NCI-H524 (cell line): ENCODE measurements at regions not wholly inside any gene's neighbourhood (a gene's known extent, or its start where the extent isn't known, plus 50 kb on each side); places are given as distances from the start of the nearest gene placed in this dataset.

Experiments
- DNase-seq, 2 experiments: peaks; one replicate each; lab custom pipeline; 2025; lab: John Stamatoyannopoulos, UW

DNA sequence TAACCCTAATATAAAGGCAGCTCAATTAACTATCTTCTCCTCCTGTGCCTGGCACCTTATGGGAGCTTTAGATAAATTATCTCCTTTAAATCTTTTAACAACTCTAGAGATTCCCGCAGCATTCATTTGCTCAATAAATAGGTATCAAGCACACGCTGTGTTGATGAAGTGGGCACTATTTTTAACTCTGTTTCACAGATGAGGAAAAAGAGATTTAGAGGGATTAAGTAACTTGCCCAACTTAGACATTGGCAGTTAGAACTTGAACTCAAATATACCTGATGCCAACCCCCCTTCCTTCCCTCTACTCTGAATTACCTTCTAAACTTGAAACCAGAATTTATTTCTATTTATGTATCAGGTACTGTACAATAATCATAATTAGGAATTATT lies 112.4 kb downstream of the SH3TC2 start:
- no peak for DNase-seq

DNA sequence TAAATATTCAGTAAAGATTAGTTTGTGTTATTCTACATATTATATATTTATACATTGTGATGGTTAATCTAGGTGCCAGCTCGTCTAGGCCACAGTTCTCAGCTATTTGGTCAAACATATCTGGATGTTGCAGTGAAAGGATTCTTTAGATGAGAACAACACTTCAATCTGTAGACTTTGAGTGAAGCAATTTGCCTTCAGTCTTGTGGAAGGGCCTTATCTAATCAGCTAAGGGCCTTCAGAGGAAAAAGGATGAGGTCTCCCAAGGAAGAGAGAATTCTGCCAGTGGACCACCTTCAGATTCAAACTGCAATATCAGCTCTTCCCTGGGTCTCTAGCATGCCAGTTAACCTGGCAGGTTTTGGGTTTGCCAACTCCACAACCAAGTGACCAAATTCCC lies 112.0 kb downstream of the SH3TC2 start:
- no peak for DNase-seq

DNA sequence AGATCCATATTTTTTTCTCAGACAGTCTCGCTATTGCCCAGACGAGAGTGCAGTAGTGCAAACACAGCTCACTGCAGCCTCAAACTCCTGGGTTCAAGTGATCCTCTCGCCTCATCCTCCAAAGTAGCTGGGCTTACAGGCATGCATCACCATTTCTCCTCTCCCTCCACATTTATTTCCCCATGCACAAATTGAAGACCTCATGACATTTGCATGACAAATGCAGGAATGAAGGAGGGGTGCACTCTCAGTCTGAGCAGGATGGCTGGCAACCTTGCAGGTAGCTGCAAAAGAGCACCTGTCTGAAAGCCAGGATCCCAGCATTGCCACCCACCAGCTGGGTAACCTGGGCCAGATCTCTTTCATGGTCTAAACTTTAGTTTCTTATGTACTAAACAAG lies 111.2 kb downstream of the SH3TC2 start:
- no peak for DNase-seq

DNA sequence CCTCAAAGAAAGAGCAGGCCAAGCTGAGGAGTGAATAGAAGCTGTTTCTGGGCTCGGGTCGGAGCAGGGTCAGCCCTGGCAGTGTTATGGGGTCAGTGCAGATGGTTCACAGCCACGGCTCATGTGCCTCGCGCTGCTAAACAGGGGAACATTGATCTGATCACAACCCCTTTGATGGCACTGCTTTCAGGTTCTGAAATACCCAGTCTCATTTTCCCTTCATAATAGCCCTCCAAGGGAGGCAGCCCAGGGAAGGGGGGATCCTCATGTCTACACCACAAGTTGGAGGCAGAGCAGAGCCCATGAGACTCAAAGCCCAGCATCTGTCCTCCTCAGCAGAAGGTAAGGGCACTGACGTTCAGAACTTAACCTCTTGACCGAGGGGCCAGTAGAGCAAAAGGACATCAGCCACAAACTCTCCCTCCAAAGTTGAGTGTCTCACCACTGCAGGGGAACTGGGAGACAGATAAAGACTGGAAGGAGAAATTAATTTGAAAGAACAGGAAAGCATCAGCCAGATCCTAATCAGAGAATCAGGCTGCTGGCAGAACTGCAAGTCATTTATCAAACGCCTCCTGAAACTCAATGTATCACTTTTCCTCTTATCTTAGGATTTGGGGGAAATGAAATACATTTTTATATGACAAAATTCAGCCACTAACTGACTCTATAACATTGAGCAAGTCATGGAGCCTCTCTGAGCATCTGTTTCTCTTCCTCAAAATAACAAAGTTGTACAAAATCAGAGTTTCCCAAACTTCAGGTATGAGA lies 110.6 kb downstream of the SH3TC2 start:
- DNase-seq, result no peak

DNA sequence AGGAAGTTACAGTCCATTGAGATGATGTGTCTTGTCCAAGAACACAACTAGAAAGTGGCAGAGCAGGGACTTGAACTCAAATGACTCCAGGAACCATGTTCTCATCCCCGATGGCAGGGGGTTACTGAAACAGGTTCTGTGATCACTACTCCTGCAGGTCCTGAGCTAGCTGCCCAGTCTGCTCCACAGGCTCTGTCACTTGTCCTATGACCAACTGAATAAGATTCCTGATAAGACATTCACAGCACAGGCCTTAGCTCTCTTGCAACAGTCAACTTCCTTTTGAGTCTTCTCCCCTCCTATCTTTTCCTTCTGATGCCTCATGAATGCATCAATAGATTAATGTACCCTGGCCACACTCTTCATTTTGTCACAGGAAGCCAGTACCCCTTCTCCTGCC lies 109.2 kb downstream of the SH3TC2 start:
- DNase-seq, result no peak
